Astrocyte of the cerebellum (primary cell): ENCODE measurements at regions not wholly inside any gene's neighbourhood (a gene's known extent, or its start where the extent isn't known, plus 50 kb on each side); places are given as distances from the start of the nearest gene placed in this dataset.

ENCODE experiments used
- DNase-seq: peaks from one replicate; pipeline ENCODE4 v3.0.0-alpha.2; 2011; ENCODE audit warnings: low read depth
- H3K4me3 ChIP-seq: 2 replicates; pipeline ENCODE4 v1.5.1; 2011; ENCODE audit warnings: mild to moderate bottlenecking, low read depth, low read length, moderate library complexity
- in situ Hi-C: cut with HindIII; loops from 2 replicates; pipeline ENCODE4 v1.10.0; 2017; ENCODE audit warnings: low sequenced_read_pairs
- TF ChIP-seq, protein P1 (sequence below): IDR thresholded peaks from 2 replicates; pipeline ENCODE4 v1.5.1; 2012; ENCODE audit warnings: low read length, low read depth, moderate library complexity, mild to moderate bottlenecking; ENCODE audit errors: missing control alignments

DNA sequence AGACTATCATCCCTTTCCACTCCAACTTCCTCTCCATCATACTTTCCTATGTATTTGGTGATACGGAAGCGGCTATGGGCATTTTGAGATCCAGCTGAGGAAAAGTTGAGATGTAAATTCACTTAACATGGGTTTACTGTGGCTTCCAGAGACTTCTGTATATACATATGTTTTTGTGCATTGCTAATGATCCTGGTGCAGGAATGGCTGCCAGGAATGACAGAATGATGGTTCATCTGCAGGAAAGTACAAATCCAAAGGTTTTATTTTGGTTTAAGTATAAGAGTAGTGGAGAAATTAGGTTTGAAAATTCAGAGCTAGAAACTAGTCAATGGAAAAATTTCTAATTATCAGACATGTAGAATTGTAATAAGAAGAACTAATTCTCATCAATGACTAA is 95.0 kb upstream of the PAM start:
- TF ChIP-seq, protein P1, sequence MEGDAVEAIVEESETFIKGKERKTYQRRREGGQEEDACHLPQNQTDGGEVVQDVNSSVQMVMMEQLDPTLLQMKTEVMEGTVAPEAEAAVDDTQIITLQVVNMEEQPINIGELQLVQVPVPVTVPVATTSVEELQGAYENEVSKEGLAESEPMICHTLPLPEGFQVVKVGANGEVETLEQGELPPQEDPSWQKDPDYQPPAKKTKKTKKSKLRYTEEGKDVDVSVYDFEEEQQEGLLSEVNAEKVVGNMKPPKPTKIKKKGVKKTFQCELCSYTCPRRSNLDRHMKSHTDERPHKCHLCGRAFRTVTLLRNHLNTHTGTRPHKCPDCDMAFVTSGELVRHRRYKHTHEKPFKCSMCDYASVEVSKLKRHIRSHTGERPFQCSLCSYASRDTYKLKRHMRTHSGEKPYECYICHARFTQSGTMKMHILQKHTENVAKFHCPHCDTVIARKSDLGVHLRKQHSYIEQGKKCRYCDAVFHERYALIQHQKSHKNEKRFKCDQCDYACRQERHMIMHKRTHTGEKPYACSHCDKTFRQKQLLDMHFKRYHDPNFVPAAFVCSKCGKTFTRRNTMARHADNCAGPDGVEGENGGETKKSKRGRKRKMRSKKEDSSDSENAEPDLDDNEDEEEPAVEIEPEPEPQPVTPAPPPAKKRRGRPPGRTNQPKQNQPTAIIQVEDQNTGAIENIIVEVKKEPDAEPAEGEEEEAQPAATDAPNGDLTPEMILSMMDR: no peak
- H3K4me3 ChIP-seq: no peak overlapping the region
- in situ Hi-C loops: no loop called here
- no peak for DNase-seq

DNA sequence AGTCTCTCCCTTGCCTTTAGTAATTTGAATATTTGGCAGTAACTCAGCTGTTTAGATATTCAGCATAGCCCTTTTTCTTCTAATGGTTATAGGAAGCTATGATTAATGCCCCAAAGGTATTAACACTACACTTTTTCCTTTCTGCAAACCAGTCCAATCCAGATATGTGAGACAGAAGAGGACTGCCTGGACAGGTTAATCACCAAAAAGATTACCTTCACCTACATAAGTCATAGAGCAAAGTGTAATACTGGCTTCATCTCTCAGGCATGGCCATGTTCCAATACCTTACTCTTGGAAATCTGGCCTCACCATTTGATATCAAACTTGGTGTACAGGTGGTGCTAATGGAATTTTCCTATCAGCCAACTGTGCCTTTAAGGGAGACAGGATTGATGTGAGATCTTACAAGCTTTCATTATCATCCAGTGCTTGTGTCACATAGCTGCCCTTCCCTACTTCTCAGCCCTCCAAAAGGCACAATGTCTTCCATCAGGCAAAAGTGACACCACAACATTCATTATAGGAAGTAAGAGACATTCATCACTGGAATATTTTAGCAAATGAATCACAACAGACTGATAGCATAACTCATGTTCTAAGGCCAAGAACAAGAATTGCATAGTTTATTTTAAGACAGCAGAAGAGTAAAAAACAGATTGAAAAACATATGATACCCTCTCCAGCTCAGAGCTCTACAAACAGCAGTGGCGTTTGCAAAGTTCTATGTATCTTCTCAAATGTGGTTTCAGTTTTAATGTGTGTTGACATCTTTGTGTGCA is 91.2 kb upstream of the PAM start:
- no peak for DNase-seq
- TF ChIP-seq, protein P1: no peak
- no peak overlapping the region for H3K4me3 ChIP-seq
- in situ Hi-C loops: no loop called here

DNA sequence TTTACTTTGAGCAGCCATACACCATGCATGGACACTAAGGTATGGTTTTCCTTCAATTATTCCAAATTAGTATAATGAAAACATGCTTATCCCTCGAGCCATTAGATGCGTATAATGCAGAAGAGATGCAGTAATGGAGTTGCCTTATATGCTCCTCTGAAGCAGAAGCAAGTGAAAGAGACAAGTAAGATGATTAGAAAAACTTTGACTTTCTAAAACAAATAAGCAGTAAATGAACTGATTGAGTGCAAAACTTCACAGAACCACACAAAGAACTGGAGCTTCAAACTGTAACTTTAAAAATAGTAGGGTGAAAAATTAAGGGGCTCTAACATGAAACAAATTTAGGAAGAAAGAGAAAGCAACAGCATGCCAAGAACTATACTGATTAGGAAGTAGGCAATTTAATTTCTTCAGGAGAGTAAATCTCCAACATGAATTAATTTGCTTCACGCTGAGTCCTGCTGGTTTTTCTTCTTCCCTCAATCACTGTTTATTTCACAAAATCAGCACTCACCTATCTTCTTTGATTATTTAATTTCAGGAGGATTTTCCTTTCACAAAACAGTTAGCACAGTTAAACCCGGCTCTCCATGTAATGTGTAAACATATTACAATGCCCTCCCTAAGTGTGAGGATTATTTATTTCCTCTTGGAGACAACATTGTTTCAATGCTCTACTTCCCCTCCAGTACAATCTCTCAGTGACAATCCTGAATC is 90.3 kb upstream of the PAM start:
- TF ChIP-seq, protein P1: no peak
- no peak for DNase-seq
- H3K4me3 ChIP-seq: no peak overlapping the region
- in situ Hi-C loops: no loop called here

DNA sequence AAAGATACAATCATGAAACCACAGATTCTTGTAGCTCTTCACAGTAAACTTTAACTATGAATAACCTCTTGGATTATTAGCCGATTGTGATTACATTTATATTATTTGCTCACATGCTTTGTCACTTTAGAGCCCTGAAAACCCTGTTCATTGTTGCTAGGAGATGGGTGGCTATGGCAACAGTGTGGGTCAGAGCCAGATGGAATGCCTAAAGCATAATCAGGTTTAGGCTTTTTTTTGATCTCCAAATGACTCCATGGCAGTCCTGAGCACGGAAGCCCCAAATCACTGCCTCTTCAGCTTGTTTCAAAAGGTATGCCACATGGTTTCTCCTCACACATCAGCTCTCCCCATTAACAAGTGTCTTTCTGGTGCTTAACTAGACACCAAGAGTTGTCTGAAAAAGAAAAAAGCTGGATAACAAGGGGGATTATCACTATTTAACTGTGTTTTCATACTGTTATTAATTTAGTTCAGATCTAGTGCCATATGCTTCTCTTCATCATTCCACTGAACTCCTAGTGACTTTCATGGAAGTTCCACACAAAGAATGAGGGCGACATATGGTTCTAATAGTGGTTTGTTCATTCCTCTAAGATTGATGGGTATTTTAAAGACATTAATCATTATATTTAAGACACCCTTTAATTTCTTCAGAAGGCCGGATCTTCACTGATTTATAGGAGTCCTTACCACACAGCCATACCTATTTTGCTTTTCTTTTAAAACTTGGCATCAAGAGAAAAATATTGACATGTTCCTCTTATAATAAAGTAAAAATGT is 88.8 kb upstream of the PAM start:
- no peak for DNase-seq
- in situ Hi-C loops: no loop called here

DNA sequence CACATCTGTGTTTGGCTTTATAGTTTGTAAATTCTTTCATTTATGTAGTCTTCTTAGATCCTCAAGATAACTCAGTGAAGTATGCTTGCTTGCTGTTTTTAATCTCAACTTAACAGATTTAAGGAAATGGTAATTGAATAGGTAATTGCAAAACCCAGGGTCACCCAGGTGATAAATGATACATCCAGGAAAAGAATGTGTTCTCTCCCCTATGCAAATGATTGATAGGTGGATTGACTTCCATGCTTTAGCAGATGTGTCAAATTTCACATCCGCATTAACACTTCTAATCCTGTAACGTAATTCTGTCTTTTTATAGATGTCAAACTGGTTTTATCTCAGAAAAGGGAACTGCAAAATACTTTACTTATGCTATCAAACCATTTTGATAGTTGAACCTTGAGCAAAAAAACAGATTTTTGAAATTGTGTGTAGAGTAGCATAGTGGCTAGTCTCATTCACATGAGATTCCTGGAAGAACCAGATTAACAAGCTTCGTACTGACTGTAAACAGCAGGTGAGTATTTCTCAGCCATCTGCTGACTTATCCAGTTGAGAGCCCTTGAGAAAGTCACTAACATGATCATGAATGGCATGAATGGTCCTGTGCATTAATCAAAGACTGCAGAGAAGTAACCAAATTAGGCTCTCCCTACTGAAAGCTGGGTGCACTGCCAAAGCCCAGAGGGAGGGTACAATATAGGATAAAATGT is 86.7 kb upstream of the PAM start:
- no peak for DNase-seq
- TF ChIP-seq, protein P1: no peak
- H3K4me3 ChIP-seq: no peak overlapping the region
- in situ Hi-C loops: no loop called here

More for the DNA sequence above, 88.8 kb upstream of the PAM start:
- H3K4me3 ChIP-seq: no peak overlapping the region
- TF ChIP-seq, protein P1: no peak
